Effector CD8-positive, alpha-beta T cell (primary cell): ENCODE measurements at regions not wholly inside any gene's neighbourhood (a gene's known extent, or its start where the extent isn't known, plus 50 kb on each side); places are given as distances from the start of the nearest gene placed in this dataset.

Experiments used
- DNase-seq: peaks from one replicate; lab custom pipeline; 2025; lab: John Stamatoyannopoulos, UW

DNA sequence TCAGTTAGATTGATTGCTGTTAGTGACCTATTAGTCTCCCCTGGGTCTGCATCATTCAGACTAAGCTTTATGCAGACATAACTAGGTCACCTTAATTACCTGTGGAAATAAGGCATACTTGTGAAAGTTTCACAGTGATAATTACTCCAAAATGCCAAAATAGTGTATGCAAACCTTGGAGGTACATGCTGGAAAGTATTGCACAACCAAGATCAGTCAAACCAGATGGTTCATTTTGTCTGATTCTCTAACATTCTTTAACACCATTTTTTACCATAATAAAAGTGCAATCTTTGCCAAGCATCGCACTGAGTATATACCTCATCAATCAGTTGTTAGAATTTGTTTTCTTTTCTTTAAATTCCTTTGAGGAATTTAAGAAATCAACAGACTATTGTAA, 186.3 kb upstream of the TMEFF2 start:
- no peak for DNase-seq

- DNase-seq, result no peak
Measured at GRCh38 chr2:192379736-192380135, 185.0 kb upstream of the TMEFF2 start.

DNA sequence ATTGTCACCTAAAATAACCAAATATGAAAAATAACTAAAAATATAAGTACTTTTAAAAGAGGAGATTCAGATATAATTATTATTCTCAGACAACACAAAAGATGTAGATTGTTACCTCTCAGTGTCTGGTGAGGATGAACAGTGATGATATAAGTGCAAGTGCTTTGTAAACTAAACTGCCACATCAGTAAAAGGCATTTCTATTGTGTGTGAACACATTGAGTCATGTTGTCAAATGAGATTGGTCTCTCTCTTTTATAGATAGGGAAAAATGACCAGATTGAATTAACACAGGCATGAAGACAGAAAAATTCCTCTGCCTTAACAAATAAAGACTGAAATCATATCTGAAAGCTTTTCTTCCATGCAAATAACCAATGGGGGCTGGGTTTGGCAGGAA, 182.4 kb upstream of the TMEFF2 start:
- DNase-seq, result no peak

- DNase-seq, result no peak
Measured at GRCh38 chr2:192373754-192374153, 179.0 kb upstream of the TMEFF2 start.

GRCh38 chr2:192373221-192373620, 178.5 kb upstream of the TMEFF2 start:
- DNase-seq, result no peak

- no peak for DNase-seq
Measured at GRCh38 chr2:192369969-192370368, 175.2 kb upstream of the TMEFF2 start.

DNA sequence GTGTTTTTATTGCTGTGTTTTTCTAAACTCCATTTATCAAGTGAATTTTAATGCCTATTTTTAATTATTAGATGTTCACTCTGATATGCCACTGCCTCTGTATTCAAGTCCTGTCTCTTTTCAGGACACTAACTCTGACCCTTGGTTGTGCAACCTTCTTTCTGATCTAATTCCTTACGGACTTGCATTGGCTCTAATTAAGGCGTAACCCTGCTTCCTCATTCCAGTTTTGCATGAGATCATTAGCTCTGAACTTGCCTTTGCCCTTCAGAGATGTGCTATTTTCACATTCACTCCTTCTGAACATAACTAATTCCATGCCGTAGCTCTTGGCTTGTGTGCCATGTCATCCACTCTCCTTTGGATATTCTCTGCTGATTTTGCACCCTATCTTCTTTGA, 162.5 kb upstream of the TMEFF2 start:
- DNase-seq, result no peak

DNA sequence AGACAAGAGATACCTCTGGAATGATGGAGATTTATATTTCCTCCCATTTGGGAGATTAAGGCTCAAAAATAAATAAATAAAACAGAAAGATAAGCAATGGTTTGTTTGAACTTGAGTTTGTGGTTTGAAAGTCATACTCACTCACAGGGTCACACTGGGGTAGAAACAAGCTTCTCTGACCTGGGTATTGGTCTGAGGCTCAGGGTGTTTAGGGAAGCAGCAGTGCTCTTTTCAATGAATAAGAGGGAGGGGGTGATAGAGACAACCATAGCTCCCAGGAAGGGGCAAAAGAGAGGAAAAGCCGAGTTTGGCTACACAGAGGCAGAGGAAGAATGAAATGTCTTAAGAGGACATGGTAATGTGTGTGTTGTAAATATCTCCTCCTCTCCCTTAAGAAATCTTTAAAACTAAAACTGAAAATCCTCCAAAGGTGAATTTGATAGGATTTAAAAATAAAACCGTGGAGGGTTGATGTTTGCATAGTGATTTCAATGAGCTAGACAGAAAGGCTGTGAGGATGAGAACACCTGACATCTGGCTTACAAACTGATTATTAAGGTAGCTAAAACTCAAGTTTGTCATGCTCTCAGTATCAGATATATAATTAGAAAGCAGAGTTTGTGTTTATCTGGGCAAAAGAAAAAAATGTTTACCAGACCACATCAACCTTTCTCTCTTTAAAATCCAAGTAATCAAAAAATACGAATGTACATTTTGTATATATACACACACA, 159.9 kb upstream of the TMEFF2 start:
- no peak for DNase-seq

DNA sequence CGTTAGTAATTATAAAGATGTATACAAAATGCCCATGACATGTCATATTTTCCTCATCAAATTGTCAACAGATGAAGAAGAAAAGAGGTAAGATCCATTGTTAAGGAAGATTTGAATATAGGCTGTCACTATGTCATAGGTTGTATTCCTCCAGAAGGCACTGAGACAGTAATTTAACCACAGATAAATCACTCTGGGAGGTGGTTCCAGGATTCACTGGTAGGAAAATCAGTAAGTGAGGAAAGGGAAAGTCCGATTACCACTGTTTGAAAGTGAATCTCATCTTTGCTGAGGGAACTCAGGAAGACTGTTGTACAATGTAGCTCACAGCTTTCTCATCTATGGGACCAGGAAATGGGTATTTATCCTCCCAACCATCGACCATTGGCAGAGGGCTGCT, 152.8 kb upstream of the TMEFF2 start:
- DNase-seq, result no peak

DNA sequence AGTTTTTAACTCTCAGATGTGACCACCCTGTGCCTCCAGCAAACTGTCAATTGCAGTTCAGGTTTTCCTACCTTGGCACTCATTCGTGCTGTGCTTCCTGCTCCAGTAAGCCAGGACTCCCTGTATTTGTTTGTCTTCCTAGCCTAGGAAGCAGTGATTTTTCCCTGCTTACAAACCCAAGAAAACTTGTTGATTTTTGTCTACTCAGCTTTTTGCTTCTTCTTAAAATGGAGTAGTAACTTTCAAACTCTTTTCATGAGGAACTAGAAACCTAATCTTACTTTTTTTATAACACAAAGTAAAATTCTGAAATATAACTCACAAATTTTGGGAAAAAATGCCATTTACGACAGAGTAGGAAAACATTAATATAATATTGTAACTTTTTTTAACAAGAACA, 150.6 kb upstream of the TMEFF2 start:
- no peak for DNase-seq

DNA sequence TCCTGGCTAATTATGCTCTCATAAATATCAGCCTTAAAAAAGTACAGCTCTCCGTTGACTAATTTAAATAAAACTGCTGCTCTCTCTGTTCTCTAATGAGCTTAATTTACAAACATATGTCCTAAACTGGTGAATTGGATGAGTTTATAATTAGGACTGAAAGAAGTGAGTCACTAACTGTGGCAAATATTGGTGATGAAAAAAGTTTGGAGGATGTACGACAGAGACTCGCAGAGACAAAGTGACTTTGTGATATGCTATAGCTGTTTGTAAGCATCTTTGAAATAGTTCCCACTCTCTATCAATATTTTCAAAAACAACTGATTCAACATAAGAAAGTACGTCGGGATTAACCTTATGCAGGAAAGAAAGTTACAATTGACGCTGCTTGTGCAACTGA, 138.9 kb upstream of the TMEFF2 start:
- no peak for DNase-seq

DNA sequence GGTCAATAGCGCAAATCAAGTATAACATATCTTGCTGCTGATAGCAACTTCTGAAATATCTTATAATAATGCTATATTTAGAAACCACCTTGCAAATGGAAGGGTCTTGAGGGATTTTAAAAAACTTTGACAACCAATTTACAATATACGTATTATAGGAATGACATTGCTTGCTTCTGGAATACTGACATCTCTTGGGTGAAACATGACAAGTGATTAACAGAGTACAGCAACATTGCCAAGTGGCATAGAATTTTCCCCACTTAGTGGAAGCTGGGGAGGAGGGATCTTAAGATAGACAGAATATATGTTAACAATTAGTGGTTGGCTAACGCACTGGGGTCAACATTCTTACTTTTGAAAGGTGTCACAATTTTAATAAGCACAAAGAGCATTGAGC, 133.6 kb upstream of the TMEFF2 start:
- DNase-seq, result no peak

GRCh38 chr2:192327576-192327975, 132.8 kb upstream of the TMEFF2 start:
- DNase-seq, result no peak

GRCh38 chr2:192315543-192315942, 120.8 kb upstream of the TMEFF2 start:
- DNase-seq, result no peak

DNA sequence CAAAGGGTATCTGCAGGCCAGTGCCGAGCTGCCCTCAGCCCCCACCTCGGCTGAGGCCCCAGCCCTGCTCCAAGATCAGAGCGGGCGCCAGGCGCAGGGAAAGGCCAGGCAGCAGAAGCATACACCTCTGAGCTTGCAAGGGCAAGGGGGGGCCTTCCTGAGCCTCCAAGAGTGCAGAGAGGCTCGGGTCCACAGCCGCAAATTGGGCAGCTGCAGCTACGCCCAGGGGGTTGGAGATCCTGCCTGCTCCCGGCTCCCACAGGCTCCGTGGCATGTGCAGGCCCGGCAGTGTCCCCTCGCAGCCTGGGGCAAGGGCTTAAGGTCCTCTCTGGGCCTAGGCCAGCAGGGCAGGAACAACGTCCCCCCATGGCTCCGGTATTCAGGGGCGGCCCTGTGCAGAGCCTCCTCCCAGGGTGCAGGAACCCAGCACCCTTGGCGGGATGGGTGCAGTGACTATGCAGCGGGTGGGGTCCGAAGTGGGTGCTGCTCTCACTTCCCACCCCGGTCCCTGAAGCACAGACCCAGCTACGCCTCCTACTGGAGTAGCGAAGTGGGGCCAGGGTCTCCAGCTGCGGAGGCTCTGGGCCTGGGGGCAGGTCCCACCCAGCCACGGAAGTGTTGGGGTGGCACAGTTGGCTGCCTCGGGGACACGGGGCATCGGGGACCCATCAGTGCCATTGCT, 120.2 kb upstream of the TMEFF2 start:
- DNase-seq, result no peak

- no peak for DNase-seq
Measured at GRCh38 chr2:192313773-192314172, 119.0 kb upstream of the TMEFF2 start.

- no peak for DNase-seq
Measured at GRCh38 chr2:192311701-192312460, 117.1 kb upstream of the TMEFF2 start.

GRCh38 chr2:192307530-192307929, 112.8 kb upstream of the TMEFF2 start:
- no peak for DNase-seq

DNA sequence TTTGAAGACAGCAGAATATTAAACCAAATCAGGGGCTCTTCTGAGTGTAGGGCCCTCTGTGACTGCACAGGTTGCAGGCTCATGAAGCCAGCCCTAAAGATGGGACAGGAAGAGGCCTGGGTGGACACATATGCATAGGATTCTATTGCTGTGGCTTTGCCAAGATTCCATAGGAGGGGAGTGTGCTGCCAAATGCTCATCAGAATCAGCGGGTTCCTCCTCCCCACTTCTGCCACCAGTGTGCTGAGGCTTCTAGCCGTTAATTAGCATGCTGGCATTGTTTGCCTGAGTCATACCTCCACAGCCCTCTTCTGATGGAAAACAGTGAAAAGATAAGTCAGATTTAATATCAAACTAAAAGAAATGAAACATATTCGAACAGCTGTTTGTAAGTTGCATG, 103.9 kb upstream of the TMEFF2 start:
- no peak for DNase-seq

DNA sequence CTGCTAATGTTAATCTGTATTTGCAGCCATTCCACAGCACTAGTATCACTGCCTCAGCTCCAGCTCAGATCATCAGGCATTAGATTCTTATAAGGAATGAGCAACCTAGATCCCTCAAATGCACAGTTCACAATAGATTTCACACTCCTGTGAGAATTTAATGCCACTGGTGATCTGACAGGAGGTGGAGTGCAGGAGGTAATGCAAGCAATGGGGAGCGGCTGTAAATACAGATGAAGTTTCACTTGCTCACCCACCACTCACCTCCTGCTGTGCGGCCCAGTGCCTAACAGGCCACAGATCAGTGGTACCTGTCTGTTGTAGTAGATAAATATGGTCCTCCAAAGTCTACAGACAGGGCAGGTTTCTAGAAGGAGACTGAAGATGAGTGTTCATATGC, 97.7 kb upstream of the TMEFF2 start:
- no peak for DNase-seq

- no peak for DNase-seq
Measured at GRCh38 chr2:192288295-192288694, 93.6 kb upstream of the TMEFF2 start.

- DNase-seq, result no peak
Measured at GRCh38 chr2:192286093-192286701, 91.5 kb upstream of the TMEFF2 start.

- no peak for DNase-seq
Measured at GRCh38 chr2:192283450-192283849, 88.7 kb upstream of the TMEFF2 start.
